NCI-H2107 (cell line): ENCODE measurements at regions not wholly inside any gene's neighbourhood (a gene's known extent, or its start where the extent isn't known, plus 50 kb on each side); places are given as distances from the start of the nearest gene placed in this dataset.

Source experiments
- DNase-seq: peaks from one replicate; lab custom pipeline; 2025; lab: John Stamatoyannopoulos, UW

- DNase-seq: no peak
Measured at GRCh38 chr12:16415155-16415554, 67.7 kb downstream of the MGST1 start.

GRCh38 chr12:16417058-16417457 is 69.6 kb downstream of the MGST1 start:
- no peak for DNase-seq

DNA sequence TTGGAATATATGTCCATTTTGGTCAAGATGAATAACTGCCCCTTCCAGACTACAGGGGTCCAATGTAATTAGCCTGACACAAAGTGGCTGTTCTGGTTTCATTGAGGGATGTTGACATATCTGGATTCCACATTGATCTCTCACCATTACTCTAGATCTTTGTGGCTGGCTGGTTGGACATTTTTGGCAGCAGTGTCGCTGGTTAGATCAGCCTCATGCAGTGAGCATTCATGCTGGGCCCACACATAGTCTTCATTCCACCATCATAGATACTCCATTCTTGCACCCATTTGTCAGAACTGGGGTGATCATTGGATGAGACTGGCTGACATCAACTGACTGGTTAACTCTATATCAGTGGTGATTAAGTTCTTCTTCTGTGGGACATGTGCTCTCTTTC is 74.4 kb downstream of the MGST1 start:
- DNase-seq: no peak

GRCh38 chr12:16424531-16424930 is 77.1 kb downstream of the MGST1 start:
- DNase-seq: no peak

- DNase-seq: no peak
Measured at GRCh38 chr12:16435875-16436554, 88.6 kb downstream of the MGST1 start.

- no peak for DNase-seq
Measured at GRCh38 chr12:16437281-16437816, 89.9 kb downstream of the MGST1 start.

- no peak for DNase-seq
Measured at GRCh38 chr12:16437926-16438325, 90.5 kb downstream of the MGST1 start.

GRCh38 chr12:16449459-16449858 is 102.0 kb downstream of the MGST1 start:
- DNase-seq: no peak

DNA sequence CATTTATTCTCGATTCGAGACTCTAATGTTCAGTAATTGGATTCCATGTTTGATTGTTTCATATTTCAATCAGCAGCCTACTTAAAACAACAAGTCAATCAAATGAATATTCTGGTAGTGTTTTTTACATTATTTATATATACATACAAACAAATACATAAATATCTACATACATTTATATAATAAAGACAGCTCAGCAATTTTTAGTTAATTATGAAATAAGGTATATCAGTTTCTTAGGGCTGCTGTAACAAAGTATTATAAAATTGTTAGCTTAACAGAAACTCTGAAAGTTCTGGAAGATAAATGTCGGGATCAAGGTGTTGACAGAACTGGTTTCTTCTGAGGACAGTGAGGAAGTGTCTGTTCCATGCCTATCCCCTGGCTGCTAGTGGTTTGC is 105.9 kb downstream of the MGST1 start:
- DNase-seq: no peak

- DNase-seq: no peak
Measured at GRCh38 chr12:16454481-16454880, 107.0 kb downstream of the MGST1 start.

- no peak for DNase-seq
Measured at GRCh38 chr12:16458521-16459078, 111.2 kb downstream of the MGST1 start.

DNA sequence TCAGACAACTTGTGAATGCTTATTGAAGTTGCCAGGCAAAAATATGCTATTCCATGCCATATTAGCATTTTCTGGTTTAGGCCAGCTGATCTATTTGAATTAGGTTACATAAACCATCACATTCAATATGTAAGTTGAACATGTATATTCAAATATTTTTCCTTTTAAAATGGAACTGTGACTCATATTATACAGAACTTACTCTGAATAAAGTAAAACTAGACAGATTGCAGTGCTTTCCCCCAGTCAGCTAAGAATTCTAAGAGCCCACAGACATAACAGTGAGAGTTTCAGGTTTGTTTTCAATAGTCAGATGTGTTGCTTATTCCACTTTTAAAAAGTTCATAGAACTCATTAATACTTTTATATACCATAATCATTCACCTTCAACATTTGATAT is 119.8 kb downstream of the MGST1 start:
- DNase-seq: no peak

DNA sequence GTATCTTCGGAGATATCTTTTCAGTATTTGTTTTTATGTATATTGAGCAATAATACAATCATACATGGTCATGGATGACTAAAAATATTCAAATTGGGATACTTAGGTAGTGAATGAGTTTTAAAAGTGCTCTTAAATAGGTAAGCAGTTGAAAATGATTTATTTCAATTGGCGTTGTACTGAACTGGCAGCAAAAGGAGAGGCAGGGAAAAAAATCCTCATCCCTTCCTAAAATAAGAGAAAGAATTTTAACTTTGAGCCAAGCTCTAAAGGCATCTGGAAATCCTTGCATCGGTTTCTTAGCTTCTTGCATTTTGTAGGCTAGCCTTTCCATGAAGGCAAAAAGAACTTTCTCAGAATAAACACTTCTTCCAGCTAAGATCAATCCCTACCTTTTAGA is 125.2 kb downstream of the MGST1 start:
- no peak for DNase-seq

DNA sequence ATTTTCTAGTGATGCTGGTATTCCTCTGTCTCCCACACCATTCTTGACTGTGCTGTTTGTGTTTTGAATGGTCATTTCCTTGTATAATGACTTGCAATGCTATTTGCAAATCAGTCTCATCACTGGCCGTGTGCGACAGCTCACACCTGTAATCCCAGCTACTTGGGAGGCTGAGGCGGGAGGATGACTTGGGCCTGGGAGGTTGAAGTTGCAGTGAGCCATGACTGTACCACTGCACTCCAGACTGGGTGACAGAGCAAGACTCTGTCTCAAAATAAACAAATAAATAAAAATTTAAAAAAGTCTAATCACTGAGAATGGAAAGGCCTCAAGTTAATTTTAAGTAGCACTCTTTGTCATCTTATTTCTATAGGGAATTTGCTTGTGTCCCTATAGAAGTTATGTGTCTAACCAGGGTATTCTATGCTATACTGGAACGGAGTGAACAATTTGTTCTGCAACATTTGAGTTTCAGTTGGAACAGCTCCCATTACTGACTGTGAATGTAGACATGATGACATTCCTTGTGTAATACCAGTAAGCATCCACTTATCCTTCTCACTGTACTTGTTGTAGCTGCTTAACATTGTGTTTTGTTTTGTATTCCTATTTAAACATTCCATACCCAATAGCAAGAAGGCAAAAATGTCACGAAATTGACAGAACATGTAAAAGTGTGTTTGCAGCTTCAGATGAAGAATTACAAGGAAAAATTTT is 126.3 kb downstream of the MGST1 start:
- peak; percentile 12 for DNase-seq

DNA sequence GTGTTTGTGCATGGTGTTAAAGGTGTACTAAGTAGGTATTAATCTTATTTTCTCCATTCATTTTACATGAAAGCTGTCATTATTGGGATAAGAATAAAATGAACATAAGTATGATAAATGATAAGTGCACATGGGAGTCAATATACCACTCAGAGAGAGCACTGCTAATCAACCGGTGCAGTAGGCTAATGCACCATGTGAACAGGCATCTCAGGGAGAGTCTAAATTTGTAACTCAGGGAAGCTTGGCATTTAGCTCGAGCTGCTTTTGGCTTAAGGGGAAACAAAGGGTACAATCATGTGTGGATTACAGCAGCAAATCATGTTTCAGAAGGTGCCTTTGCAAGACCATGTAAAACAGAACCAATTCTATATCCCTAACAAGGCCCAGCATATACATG is 127.4 kb downstream of the MGST1 start:
- DNase-seq: no peak

DNA sequence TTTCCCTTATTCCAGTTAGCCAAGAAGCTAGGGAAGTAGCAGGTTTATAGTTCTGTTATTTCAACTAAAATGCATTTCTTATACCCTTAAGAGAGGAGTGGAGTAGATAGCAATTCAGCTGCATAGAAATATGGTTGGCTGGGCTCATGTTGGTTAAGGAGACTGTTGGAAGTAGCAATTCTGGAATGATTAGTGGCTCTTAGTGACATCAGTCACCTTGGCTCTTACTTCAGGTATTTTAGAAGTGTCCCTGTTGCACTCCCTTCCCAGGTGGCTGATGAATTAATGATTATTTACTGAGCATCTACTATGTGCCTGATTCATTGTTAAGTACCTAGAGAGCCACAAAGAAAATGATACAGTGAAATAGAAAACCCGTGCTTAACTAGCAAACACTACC is 128.1 kb downstream of the MGST1 start:
- DNase-seq: no peak

GRCh38 chr12:16482726-16483125 is 123.2 kb downstream of the LMO3 start:
- DNase-seq: no peak

DNA sequence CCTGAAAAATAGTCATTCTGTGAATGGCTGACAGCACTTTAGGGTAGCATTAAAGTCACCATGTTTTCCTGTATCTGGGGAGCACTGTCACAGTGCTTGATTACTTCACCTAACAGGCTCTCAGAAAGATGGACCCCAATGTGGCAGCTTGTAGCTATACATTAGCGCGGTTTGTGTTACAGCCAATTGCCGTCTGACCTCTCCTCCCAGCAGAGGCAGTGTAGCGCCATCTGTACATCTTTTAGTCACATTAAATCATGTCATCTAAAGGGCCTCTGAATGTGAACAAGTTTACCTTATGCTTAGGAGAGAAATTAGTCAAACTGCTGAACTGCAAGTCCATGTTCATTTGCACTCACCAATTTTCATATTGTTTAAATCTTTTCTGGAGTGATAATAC is 113.7 kb downstream of the LMO3 start:
- DNase-seq: no peak

GRCh38 chr12:16492820-16493797 is 112.9 kb downstream of the LMO3 start:
- DNase-seq: no peak

GRCh38 chr12:16495196-16495595 is 110.8 kb downstream of the LMO3 start:
- DNase-seq: no peak
